ENCODE measurements at regions not wholly inside any gene's neighbourhood (a gene's known extent, or its start where the extent isn't known, plus 50 kb on each side); places are given as distances from the start of the nearest gene placed in this dataset.

GRCh38 chr13:40342901-40343300 is 323.5 kb downstream of the FOXO1 start:
- TF ChIP-seq NFATC4 (CRISPR knock-in tag; IDR thresholded peaks at IDR 0.05) (no peak), USF2 (CRISPR knock-in tag; IDR thresholded peaks at IDR 0.05) (no peak), TEAD1 (CRISPR knock-in tag; IDR thresholded peaks at IDR 0.05) (no peak), JUN (CRISPR knock-in tag; IDR thresholded peaks at IDR 0.05) (no peak), HMGA2 (CRISPR knock-in tag; IDR thresholded peaks at IDR 0.05) (no peak), MYBL2 (CRISPR knock-in tag; IDR thresholded peaks at IDR 0.05) (no peak), NR3C1 (CRISPR knock-in tag; conservative IDR thresholded peaks at IDR 0.05; ENCODE audit: low read depth) (no peak), ATF6 (CRISPR knock-in tag; IDR thresholded peaks at IDR 0.05) (no peak), MLX (CRISPR knock-in tag; IDR thresholded peaks at IDR 0.05) (no peak), ERG (CRISPR knock-in tag; IDR thresholded peaks at IDR 0.05) (no peak), IRF2 (CRISPR knock-in tag; IDR thresholded peaks at IDR 0.05; ENCODE audit: borderline replicate concordance, low read depth) (no peak)
- TF ChIP-seq, protein P1, sequence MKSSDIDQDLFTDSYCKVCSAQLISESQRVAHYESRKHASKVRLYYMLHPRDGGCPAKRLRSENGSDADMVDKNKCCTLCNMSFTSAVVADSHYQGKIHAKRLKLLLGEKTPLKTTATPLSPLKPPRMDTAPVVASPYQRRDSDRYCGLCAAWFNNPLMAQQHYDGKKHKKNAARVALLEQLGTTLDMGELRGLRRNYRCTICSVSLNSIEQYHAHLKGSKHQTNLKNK (CRISPR knock-in tag; IDR thresholded peaks at IDR 0.05) = no peak
- TF ChIP-seq, protein P2, sequence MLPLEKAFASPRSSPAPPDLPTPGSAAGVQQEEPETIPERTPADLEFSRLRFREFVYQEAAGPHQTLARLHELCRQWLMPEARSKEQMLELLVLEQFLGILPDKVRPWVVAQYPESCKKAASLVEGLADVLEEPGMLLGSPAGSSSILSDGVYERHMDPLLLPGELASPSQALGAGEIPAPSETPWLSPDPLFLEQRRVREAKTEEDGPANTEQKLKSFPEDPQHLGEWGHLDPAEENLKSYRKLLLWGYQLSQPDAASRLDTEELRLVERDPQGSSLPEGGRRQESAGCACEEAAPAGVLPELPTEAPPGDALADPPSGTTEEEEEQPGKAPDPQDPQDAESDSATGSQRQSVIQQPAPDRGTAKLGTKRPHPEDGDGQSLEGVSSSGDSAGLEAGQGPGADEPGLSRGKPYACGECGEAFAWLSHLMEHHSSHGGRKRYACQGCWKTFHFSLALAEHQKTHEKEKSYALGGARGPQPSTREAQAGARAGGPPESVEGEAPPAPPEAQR (CRISPR knock-in tag; IDR thresholded peaks at IDR 0.05) = no peak
- TF ChIP-seq, protein P3, sequence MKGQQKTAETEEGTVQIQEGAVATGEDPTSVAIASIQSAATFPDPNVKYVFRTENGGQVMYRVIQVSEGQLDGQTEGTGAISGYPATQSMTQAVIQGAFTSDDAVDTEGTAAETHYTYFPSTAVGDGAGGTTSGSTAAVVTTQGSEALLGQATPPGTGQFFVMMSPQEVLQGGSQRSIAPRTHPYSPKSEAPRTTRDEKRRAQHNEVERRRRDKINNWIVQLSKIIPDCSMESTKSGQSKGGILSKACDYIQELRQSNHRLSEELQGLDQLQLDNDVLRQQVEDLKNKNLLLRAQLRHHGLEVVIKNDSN (CRISPR knock-in tag; IDR thresholded peaks at IDR 0.05) = no peak
- TF ChIP-seq, protein P4, sequence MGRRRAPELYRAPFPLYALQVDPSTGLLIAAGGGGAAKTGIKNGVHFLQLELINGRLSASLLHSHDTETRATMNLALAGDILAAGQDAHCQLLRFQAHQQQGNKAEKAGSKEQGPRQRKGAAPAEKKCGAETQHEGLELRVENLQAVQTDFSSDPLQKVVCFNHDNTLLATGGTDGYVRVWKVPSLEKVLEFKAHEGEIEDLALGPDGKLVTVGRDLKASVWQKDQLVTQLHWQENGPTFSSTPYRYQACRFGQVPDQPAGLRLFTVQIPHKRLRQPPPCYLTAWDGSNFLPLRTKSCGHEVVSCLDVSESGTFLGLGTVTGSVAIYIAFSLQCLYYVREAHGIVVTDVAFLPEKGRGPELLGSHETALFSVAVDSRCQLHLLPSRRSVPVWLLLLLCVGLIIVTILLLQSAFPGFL (CRISPR knock-in tag; IDR thresholded peaks at IDR 0.05; ENCODE audit: borderline replicate concordance) = no peak
- TF ChIP-seq, protein P5, sequence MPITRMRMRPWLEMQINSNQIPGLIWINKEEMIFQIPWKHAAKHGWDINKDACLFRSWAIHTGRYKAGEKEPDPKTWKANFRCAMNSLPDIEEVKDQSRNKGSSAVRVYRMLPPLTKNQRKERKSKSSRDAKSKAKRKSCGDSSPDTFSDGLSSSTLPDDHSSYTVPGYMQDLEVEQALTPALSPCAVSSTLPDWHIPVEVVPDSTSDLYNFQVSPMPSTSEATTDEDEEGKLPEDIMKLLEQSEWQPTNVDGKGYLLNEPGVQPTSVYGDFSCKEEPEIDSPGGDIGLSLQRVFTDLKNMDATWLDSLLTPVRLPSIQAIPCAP (CRISPR knock-in tag; IDR thresholded peaks at IDR 0.05) = no peak
- ChIA-PET POLR2A (interaction anchor here (0.5 kb wide), 1 partner anchor 585 kb away, joined by 3 read pairs; no protein-coding TSS in a partner anchor), CTCF (interaction anchor here (1.5 kb wide), 1 partner anchor 339 kb away, joined by 3 read pairs; no protein-coding TSS in a partner anchor)
- DNase-seq (ENCODE audit: low spot score) (no peak), ATAC-seq (no peak)
- Mint-ChIP-seq H3K27me3 (ENCODE audit: low read depth) (peaks cover 25% of the 10 kb centered on the region), H3K36me3 (peaks cover 3% of the 10 kb centered on the region; the same call in 1 of the 2 replicates), H3K27ac (no peak overlapping the region), H3K4me1 (peaks cover 68% of the 10 kb centered on the region), H3K9me3 (peaks cover 6% of the 10 kb centered on the region), H3K4me3 (no peak overlapping the region)
